ENCODE measurements at regions not wholly inside any gene's neighbourhood (a gene's known extent, or its start where the extent isn't known, plus 50 kb on each side); places are given as distances from the start of the nearest gene placed in this dataset.

- no peak for DNase-seq (ENCODE audit: low read depth in 1 of 2, low spot score in 1 of 2)
- in situ Hi-C loops (cut with HindIII; ENCODE audit: low pct_unique_long_range_greater_than_20kb, low sequenced_read_pairs) = no loop called here
- no peak for TF ChIP-seq JUND (IDR thresholded peaks at IDR 0.05; ENCODE audit: low read depth)
Observed at GRCh38 chr7:145903658-145904057, 212.9 kb upstream of the CNTNAP2 start.

GRCh38 chr7:145902123-145902522, 214.5 kb upstream of the CNTNAP2 start:
- no peak for DNase-seq (ENCODE audit: low read depth in 1 of 2, low spot score in 1 of 2)
- TF ChIP-seq JUND (IDR thresholded peaks at IDR 0.05; ENCODE audit: low read depth) = no peak
- in situ Hi-C loops (cut with HindIII; ENCODE audit: low pct_unique_long_range_greater_than_20kb, low sequenced_read_pairs) = no loop called here

DNA sequence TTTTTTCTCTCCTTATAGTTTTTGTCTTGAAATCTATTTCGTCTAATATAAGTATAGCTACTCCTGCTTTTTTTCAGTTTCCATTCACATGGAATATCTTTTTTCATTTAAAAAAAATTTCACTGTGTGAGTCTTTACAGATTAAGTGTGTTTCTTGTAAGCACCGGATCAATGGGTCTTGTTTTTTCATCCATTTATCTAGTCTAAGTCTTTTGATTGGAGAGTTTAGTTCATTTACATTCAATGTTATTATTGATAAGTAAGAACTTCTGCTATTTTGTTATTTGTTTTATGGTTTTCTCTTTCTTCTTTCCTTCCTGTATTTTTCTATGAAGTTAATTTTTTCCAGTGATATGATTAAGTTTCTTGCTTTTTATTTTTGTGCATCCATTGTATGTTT, 216.7 kb upstream of the CNTNAP2 start:
- in situ Hi-C loops (cut with HindIII; ENCODE audit: low pct_unique_long_range_greater_than_20kb, low sequenced_read_pairs) = no loop called here
- no peak for TF ChIP-seq JUND (IDR thresholded peaks at IDR 0.05; ENCODE audit: low read depth)
- DNase-seq (ENCODE audit: low read depth in 1 of 2, low spot score in 1 of 2) = no peak

- in situ Hi-C loops (cut with HindIII; ENCODE audit: low pct_unique_long_range_greater_than_20kb, low sequenced_read_pairs) = no loop called here
- no peak for DNase-seq (ENCODE audit: low read depth in 1 of 2, low spot score in 1 of 2)
- no peak for TF ChIP-seq JUND (IDR thresholded peaks at IDR 0.05; ENCODE audit: low read depth)
Observed at GRCh38 chr7:145893925-145894535, 222.6 kb upstream of the CNTNAP2 start.

GRCh38 chr7:145884716-145885514, 231.7 kb upstream of the CNTNAP2 start:
- TF ChIP-seq JUND (IDR thresholded peaks at IDR 0.05; ENCODE audit: low read depth) = no peak
- in situ Hi-C loops (cut with HindIII; ENCODE audit: low pct_unique_long_range_greater_than_20kb, low sequenced_read_pairs) = no loop called here

GRCh38 chr7:145876376-145876775, 240.2 kb upstream of the CNTNAP2 start:
- no peak for DNase-seq (ENCODE audit: low read depth in 1 of 2, low spot score in 1 of 2)
- in situ Hi-C loops (cut with HindIII; ENCODE audit: low pct_unique_long_range_greater_than_20kb, low sequenced_read_pairs) = no loop called here
- no peak for TF ChIP-seq JUND (IDR thresholded peaks at IDR 0.05; ENCODE audit: low read depth)

More at GRCh38 chr7:145884716-145885514, 231.7 kb upstream of the CNTNAP2 start:
- no peak for DNase-seq (ENCODE audit: low read depth in 1 of 2, low spot score in 1 of 2)

- DNase-seq (ENCODE audit: low read depth in 1 of 2, low spot score in 1 of 2) = no peak
- TF ChIP-seq JUND (IDR thresholded peaks at IDR 0.05; ENCODE audit: low read depth) = no peak
- in situ Hi-C loops (cut with HindIII; ENCODE audit: low pct_unique_long_range_greater_than_20kb, low sequenced_read_pairs) = no loop called here
Observed at GRCh38 chr7:145875267-145875666, 241.3 kb upstream of the CNTNAP2 start.

- in situ Hi-C loops (cut with HindIII; ENCODE audit: low pct_unique_long_range_greater_than_20kb, low sequenced_read_pairs) = no loop called here
- no peak for DNase-seq (ENCODE audit: low read depth in 1 of 2, low spot score in 1 of 2)
- no peak for TF ChIP-seq JUND (IDR thresholded peaks at IDR 0.05; ENCODE audit: low read depth)
Observed at GRCh38 chr7:145868935-145869334, 247.7 kb upstream of the CNTNAP2 start.

DNA sequence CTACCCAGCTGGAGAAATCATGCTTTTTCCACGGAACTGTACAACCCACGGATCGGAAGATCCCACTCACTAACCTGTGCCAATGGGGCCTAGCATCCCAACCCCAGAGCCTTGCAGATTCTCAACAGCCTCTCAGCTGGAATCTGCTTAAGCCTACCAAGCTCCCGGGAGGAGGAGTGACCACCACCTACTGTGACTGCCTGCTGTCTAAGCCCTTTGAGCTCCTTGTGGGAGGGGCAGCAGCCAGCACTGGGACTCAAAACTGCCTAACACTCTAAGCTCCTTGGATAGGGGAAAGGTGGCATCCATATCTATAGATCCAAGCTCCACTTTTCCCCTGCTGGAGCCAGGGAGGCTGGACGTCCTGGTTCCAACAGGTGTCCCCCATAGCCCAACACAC, 254.4 kb upstream of the CNTNAP2 start:
- no peak for TF ChIP-seq JUND (IDR thresholded peaks at IDR 0.05; ENCODE audit: low read depth)
- in situ Hi-C loops (cut with HindIII; ENCODE audit: low pct_unique_long_range_greater_than_20kb, low sequenced_read_pairs) = no loop called here
- no peak for DNase-seq (ENCODE audit: low read depth in 1 of 2, low spot score in 1 of 2)

- no peak for TF ChIP-seq JUND (IDR thresholded peaks at IDR 0.05; ENCODE audit: low read depth)
- DNase-seq (ENCODE audit: low read depth in 1 of 2, low spot score in 1 of 2) = no peak
- in situ Hi-C loops (cut with HindIII; ENCODE audit: low pct_unique_long_range_greater_than_20kb, low sequenced_read_pairs) = no loop called here
Observed at GRCh38 chr7:145860809-145861208, 255.8 kb upstream of the CNTNAP2 start.

GRCh38 chr7:145850636-145851035, 266.0 kb upstream of the CNTNAP2 start:
- DNase-seq (ENCODE audit: low read depth in 1 of 2, low spot score in 1 of 2) = no peak
- in situ Hi-C loops (cut with HindIII; ENCODE audit: low pct_unique_long_range_greater_than_20kb, low sequenced_read_pairs) = no loop called here
- TF ChIP-seq JUND (IDR thresholded peaks at IDR 0.05; ENCODE audit: low read depth) = no peak

GRCh38 chr7:145848691-145849090, 267.9 kb upstream of the CNTNAP2 start:
- in situ Hi-C loops (cut with HindIII; ENCODE audit: low pct_unique_long_range_greater_than_20kb, low sequenced_read_pairs) = no loop called here
- DNase-seq (ENCODE audit: low read depth in 1 of 2, low spot score in 1 of 2) = peak in 1 of 2 experiments; percentile 27
- no peak for TF ChIP-seq JUND (IDR thresholded peaks at IDR 0.05; ENCODE audit: low read depth)

- DNase-seq (ENCODE audit: low read depth in 1 of 2, low spot score in 1 of 2) = no peak
- in situ Hi-C loops (cut with HindIII; ENCODE audit: low pct_unique_long_range_greater_than_20kb, low sequenced_read_pairs) = no loop called here
- TF ChIP-seq JUND (IDR thresholded peaks at IDR 0.05; ENCODE audit: low read depth) = no peak
Observed at GRCh38 chr7:145845345-145845744, 271.3 kb upstream of the CNTNAP2 start.

All from T47D (cell line).